Gastroesophageal sphincter (tissue), 3 donors: ENCODE measurements at regions not wholly inside any gene's neighbourhood (a gene's known extent, or its start where the extent isn't known, plus 50 kb on each side); places are given as distances from the start of the nearest gene placed in this dataset.

Experiments
- CTCF ChIP-seq, 4 experiments: fragments of 200-600 bp in 2 of 4; fragments of 450-650 bp in 2 of 4; sonication (generic) in 1 of 4; IDR thresholded peaks; one replicate each; pipeline ENCODE4 v1.5.1; 2017 to 2019; ENCODE audit warnings: antibody characterized with exemption in 4 of 4, mild to moderate bottlenecking in 2 of 4, moderate library complexity in 2 of 4
- POLR2AphosphoS5 ChIP-seq: sonication (generic); formaldehyde crosslinking; IDR thresholded peaks from one replicate; pipeline ENCODE4 v1.6.1; 2017; ENCODE audit warnings: antibody characterized with exemption

- TF ChIP-seq CTCF (IDR thresholded peaks at IDR 0.05) (no peak), POLR2AphosphoS5 (no peak)
These were observed 102.0 kb upstream of the PWP1 start for GRCh38 chr12:107583551-107583950.
